ENCODE measurements at regions not wholly inside any gene's neighbourhood (a gene's known extent, or its start where the extent isn't known, plus 50 kb on each side); places are given as distances from the start of the nearest gene placed in this dataset.
"Not testable (repeated sequence)": the region's sequence is repeated elsewhere in the genome, so short reads cannot be mapped to it uniquely, and the experiment has no call there.

DNA sequence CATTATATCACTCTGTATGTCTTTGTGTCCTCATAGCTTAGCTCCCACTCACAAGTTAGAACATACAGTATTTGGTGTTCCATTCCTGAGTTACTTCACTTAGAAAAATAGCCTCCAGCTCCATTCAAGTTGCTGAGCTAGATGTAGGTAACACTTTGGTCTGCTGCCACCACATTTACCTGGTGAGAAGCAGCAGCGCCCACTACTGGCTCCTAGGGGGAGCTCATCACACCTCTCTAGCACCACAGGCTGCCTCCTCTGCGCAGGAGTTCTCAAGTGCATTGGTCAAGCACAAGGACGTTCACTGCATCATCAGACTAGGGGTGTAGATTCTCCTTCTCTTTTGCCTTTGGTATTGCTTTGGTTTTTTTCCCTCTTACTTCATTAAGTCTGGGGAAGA, 530.9 kb upstream of the AUTS2 start:
- H3K27me3 ChIP-seq (replicated peaks) = no peaks in the 10 kb centered on the region
- TF ChIP-seq, protein P1, sequence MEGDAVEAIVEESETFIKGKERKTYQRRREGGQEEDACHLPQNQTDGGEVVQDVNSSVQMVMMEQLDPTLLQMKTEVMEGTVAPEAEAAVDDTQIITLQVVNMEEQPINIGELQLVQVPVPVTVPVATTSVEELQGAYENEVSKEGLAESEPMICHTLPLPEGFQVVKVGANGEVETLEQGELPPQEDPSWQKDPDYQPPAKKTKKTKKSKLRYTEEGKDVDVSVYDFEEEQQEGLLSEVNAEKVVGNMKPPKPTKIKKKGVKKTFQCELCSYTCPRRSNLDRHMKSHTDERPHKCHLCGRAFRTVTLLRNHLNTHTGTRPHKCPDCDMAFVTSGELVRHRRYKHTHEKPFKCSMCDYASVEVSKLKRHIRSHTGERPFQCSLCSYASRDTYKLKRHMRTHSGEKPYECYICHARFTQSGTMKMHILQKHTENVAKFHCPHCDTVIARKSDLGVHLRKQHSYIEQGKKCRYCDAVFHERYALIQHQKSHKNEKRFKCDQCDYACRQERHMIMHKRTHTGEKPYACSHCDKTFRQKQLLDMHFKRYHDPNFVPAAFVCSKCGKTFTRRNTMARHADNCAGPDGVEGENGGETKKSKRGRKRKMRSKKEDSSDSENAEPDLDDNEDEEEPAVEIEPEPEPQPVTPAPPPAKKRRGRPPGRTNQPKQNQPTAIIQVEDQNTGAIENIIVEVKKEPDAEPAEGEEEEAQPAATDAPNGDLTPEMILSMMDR (IDR thresholded peaks at IDR 0.05; ENCODE audit: low read depth, low read length, missing control alignments) = peak; percentile 15
- in situ Hi-C loops (cut with HindIII; ENCODE audit: low pct_ligation_motif_present, low sequenced_read_pairs) = no loop called here
- H3K27ac ChIP-seq = no peak overlapping the region
- no peak for DNase-seq
- no peak overlapping the region for H3K4me3 ChIP-seq (ENCODE audit: low read depth, low read length)
- no peaks in the 10 kb centered on the region for H3K36me3 ChIP-seq (replicated peaks)

DNA sequence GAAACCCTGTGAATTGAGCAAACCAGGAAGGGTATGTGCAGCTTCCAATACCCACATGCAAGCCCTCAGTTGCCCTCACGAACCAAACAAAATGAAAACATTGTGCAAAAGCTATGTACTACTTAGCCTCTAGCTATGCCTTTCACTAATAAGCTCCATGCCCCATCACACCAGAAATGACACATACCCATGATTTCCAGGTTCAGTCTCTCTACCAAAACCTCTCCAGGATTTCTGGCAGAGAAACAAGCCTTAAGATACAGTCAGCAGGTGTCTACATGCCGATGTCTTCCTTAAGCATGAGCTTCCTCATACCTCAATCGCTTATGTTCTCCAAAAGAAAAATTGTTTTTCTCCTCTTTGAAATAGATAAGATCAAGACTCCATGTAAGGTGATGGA, 527.8 kb upstream of the AUTS2 start:
- no peak overlapping the region for H3K4me3 ChIP-seq (ENCODE audit: low read depth, low read length)
- TF ChIP-seq, protein P1 (IDR thresholded peaks at IDR 0.05; ENCODE audit: low read depth, low read length, missing control alignments) = no peak
- no peaks in the 10 kb centered on the region for H3K27me3 ChIP-seq (replicated peaks)
- no peak for DNase-seq
- H3K27ac ChIP-seq = no peak overlapping the region
- in situ Hi-C loops (cut with HindIII; ENCODE audit: low pct_ligation_motif_present, low sequenced_read_pairs) = no loop called here
- H3K36me3 ChIP-seq (replicated peaks) = no peaks in the 10 kb centered on the region

DNA sequence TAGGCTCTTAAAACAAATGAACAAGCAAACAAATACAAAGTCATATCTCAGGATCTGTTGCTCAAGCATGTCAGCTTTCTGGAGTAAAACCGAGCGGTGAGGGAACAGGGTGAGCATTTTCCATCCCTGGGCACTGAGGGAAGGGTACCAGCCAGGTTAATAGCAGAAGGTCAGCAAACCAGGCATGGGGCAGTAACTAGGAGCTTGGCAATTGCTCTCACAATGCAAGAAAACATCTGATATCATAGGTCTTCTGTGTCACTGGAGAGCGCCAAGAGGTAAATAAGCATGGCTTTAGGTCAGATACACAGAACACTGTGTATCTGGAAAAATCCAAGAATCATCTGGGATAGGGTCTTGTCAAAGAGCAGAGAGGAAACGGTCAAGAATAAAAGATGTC, 521.7 kb upstream of the AUTS2 start:
- H3K27ac ChIP-seq = no peak overlapping the region
- DNase-seq = no peak
- TF ChIP-seq, protein P1 (IDR thresholded peaks at IDR 0.05; ENCODE audit: low read depth, low read length, missing control alignments) = no peak
- in situ Hi-C loops (cut with HindIII; ENCODE audit: low pct_ligation_motif_present, low sequenced_read_pairs) = no loop called here
- no peaks in the 10 kb centered on the region for H3K36me3 ChIP-seq (replicated peaks)
- no peak overlapping the region for H3K4me3 ChIP-seq (ENCODE audit: low read depth, low read length)
- no peaks in the 10 kb centered on the region for H3K27me3 ChIP-seq (replicated peaks)

DNA sequence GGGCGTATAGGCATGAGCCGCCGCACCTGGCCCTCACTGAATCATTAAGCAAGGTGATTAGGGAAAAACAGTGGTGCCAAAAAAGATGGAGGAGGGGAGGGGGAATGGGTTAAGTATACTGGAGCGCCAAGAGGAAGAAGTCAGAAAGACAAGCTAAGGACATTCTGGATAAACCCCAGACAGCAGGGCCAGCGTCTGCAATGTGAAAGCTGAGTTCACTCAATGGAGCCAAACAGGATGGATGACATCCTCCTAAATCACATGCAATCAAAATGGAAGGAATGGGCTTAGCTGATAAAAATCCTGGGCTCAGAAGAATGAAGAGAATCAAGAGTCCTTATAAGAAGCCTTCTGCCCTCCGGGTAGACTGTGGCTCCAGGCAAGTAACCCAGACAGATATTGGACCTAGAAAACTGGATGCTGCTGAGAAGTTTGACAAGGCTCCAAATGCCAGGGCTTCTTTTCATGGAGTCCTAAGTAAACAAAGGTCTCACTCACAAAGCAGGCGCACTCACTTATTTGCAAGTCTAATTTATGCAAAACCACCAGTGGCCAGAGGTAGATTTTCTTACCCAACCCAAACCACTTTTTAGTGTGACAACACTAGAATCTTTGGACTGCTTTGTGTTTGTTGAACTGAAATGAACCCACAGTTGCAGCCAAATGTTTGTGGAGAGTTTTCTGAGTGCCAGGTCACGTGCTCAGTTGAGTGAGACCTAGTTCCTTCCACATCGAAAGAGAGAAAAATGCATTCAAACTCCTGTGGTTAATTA, 519.1 kb upstream of the AUTS2 start:
- in situ Hi-C loops (cut with HindIII; ENCODE audit: low pct_ligation_motif_present, low sequenced_read_pairs) = no loop called here
- DNase-seq = no peak
- Histone ChIP-seq H3K4me3 (ENCODE audit: low read depth, low read length) (no peak overlapping the region), H3K27ac (no peak overlapping the region), H3K27me3 (replicated peaks) (no peaks in the 10 kb centered on the region), H3K36me3 (replicated peaks) (no peaks in the 10 kb centered on the region)
- TF ChIP-seq, protein P1 (IDR thresholded peaks at IDR 0.05; ENCODE audit: low read depth, low read length, missing control alignments) = no peak

DNA sequence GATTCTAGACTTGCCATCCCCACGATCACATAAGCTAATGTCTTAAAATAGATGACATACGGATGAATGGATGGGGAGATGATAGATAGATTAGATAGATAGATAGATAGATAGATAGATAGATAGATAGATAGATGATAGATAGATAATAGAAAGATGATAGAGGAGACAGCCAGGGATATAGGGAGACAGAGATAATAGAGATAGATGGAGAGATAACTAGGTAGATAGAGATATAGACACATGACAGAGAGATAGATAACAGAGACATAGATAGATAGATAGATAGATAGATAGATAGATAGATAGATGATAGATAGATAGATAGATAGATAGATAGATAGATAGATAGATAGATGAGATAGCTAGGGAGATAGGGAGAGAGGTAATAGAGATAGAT, 511.0 kb upstream of the AUTS2 start:
- DNase-seq; H3K27me3 ChIP-seq (replicated peaks); H3K27ac ChIP-seq; in situ Hi-C loops (cut with HindIII; ENCODE audit: low pct_ligation_motif_present, low sequenced_read_pairs); H3K36me3 ChIP-seq (replicated peaks); H3K4me3 ChIP-seq (ENCODE audit: low read depth, low read length): not testable (repeated sequence)

DNA sequence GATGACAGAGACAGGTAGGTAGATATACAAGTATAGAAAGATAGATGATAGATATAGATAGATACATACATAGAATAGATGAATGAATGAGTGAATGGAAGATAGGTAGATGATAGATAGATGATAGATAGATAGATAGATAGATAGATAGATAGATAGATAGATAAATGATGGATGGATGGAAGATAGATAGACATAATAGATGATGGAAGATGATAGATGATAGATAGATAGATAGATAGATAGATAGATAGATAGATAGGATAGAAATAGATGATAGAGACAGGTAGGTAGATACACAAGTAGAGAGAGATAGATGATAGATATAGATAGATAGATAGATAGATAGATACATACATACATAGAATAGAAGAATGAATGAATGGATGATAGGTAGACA, 510.1 kb upstream of the AUTS2 start:
- in situ Hi-C loops (cut with HindIII; ENCODE audit: low pct_ligation_motif_present, low sequenced_read_pairs) = no loop called here
- Histone ChIP-seq H3K4me3 (ENCODE audit: low read depth, low read length) (no peak overlapping the region), H3K27me3 (replicated peaks) (no peaks in the 10 kb centered on the region), H3K36me3 (replicated peaks) (no peaks in the 10 kb centered on the region), H3K27ac (no peak overlapping the region)
- TF ChIP-seq, protein P1 (IDR thresholded peaks at IDR 0.05; ENCODE audit: low read depth, low read length, missing control alignments) = no peak
- DNase-seq = no peak
